Tibial nerve (tissue), 4 donors: ENCODE measurements at regions not wholly inside any gene's neighbourhood (a gene's known extent, or its start where the extent isn't known, plus 50 kb on each side); places are given as distances from the start of the nearest gene placed in this dataset.

Experiments used
- DNase-seq, 2 donors: peaks; one replicate each; pipeline ENCODE4 v3.0.0-alpha.2; 2019; ENCODE audit warnings: low spot score in 2 of 2
- H3K27ac ChIP-seq, 4 donors: fragments of 200-600 bp; sonication (generic) in 3 of 4; one replicate each; pipeline ENCODE4 v1.5.1; 2017 to 2019; ENCODE audit warnings: mild to moderate bottlenecking in 1 of 4
- H3K27me3 ChIP-seq, 2 donors: fragments of 200-600 bp; sonication (generic) in 1 of 2; one replicate each; pipeline versions ENCODE4 v1.5.1 to v1.6.0; 2017 to 2019
- H3K36me3 ChIP-seq, 3 donors: fragments of 200-600 bp; sonication (generic); one replicate each; pipeline ENCODE4 v1.5.1; 2018 to 2019
- H3K4me1 ChIP-seq, 4 donors: fragments of 200-600 bp; sonication (generic) in 3 of 4; one replicate each; pipeline ENCODE4 v1.5.1; 2017 to 2019
- H3K4me3 ChIP-seq, 4 donors: fragments of 200-600 bp; sonication (generic) in 3 of 4; one replicate each; pipeline ENCODE4 v1.5.1; 2017 to 2019; ENCODE audit warnings: mild to moderate bottlenecking in 1 of 4, moderate library complexity in 1 of 4
- H3K9me3 ChIP-seq, 4 donors: fragments of 200-600 bp; sonication (generic) in 3 of 4; one replicate each; pipeline ENCODE4 v1.5.1; 2017 to 2019
- EP300 ChIP-seq, 2 donors: sonication (generic); formaldehyde crosslinking; IDR thresholded peaks; one replicate each; pipeline ENCODE4 v1.6.1; 2017; ENCODE audit warnings: antibody characterized with exemption in 2 of 2, mild to moderate bottlenecking in 1 of 2
- POLR2A ChIP-seq, 2 donors: fragments of 450-650 bp; IDR thresholded peaks; one replicate each; pipeline ENCODE4 v1.6.1; 2017; ENCODE audit warnings: antibody characterized with exemption in 2 of 2, mild to moderate bottlenecking in 2 of 2, moderate library complexity in 2 of 2
- WGBS, 2 donors: methylation state at CpG; one replicate each; pipeline ENCODE4 v1.1.5; 2018; 5-methylcytosine and 5-hydroxymethylcytosine counted together
- TF ChIP-seq, protein P1 (sequence below), 5 experiments: fragments of 200-600 bp in 3 of 5; fragments of 450-650 bp in 2 of 5; sonication (generic) in 3 of 5; IDR thresholded peaks; one replicate each; pipeline ENCODE4 v1.5.1; 2016 to 2019; ENCODE audit warnings: antibody characterized with exemption in 5 of 5, mild to moderate bottlenecking in 3 of 5, moderate library complexity in 2 of 5

DNA sequence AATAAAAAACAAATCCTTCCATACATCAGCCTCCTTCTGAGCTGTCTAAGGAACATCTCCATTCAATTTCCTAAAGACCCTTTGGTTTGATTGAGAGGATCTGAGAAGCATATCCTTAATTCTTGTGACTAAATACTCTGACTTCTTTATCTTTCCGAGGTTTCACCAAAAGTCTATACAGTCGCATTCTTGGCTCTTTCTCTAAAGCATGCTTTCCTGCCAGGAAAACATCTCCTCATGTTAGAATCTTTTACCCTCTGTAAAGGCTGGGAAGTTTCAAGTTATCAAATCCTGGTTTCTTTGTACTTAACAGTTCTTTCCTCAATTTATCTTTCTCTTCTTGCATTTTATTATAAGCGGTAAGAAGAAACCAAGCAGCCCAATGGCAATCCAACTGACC is 630.4 kb downstream of the PTPRC start:
- Histone ChIP-seq H3K4me1 (peaks cover 0 to 14% (median 0%) of the 10 kb centered on the region in 4 donors), H3K36me3 (no peaks in the 10 kb centered on the region), H3K4me3 (no peak overlapping the region), H3K9me3 (no peaks in the 10 kb centered on the region), H3K27me3 (no peaks in the 10 kb centered on the region), H3K27ac (no peak overlapping the region)
- 90 to 93% methylated on average over 3 of the region's 3 CpGs for WGBS, 2 donors
- TF ChIP-seq, protein P1, sequence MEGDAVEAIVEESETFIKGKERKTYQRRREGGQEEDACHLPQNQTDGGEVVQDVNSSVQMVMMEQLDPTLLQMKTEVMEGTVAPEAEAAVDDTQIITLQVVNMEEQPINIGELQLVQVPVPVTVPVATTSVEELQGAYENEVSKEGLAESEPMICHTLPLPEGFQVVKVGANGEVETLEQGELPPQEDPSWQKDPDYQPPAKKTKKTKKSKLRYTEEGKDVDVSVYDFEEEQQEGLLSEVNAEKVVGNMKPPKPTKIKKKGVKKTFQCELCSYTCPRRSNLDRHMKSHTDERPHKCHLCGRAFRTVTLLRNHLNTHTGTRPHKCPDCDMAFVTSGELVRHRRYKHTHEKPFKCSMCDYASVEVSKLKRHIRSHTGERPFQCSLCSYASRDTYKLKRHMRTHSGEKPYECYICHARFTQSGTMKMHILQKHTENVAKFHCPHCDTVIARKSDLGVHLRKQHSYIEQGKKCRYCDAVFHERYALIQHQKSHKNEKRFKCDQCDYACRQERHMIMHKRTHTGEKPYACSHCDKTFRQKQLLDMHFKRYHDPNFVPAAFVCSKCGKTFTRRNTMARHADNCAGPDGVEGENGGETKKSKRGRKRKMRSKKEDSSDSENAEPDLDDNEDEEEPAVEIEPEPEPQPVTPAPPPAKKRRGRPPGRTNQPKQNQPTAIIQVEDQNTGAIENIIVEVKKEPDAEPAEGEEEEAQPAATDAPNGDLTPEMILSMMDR (IDR thresholded peaks at IDR 0.05) = no peak
- no peak for TF ChIP-seq EP300 (IDR thresholded peaks at IDR 0.05)
- no peak for TF ChIP-seq POLR2A (IDR thresholded peaks at IDR 0.05)
- DNase-seq = no peak

DNA sequence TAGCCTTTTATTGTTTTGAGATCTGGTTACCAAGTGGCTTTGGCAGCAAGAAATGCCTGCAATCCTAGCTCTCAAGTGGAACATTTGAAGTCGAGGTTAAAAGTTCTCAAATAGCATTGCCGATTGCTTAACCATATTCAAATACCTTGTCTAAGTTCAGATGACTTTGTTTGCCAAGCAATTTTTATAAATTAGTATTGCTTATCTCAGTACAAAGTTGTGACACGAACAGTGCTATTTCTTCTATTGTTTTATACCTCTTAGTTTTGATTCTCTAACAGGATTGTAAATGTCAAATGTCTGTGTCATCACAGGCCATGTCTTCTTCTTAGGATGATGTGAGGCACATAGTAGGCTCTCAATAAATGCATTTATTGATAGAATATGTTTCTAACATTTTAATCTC is 633.3 kb downstream of the PTPRC start:
- TF ChIP-seq POLR2A (IDR thresholded peaks at IDR 0.05) (no peak), EP300 (IDR thresholded peaks at IDR 0.05) (no peak)
- TF ChIP-seq, protein P1 (IDR thresholded peaks at IDR 0.05) = no peak
- Histone ChIP-seq H3K27ac (no peak overlapping the region), H3K27me3 (no peaks in the 10 kb centered on the region), H3K36me3 (no peaks in the 10 kb centered on the region), H3K4me1 (peaks cover 0 to 14% (median 0%) of the 10 kb centered on the region in 4 donors), H3K4me3 (no peak overlapping the region), H3K9me3 (no peaks in the 10 kb centered on the region)
- WGBS, 2 donors = 51 to 56% methylated on average over 3 of the region's 3 CpGs
- DNase-seq = no peak

DNA sequence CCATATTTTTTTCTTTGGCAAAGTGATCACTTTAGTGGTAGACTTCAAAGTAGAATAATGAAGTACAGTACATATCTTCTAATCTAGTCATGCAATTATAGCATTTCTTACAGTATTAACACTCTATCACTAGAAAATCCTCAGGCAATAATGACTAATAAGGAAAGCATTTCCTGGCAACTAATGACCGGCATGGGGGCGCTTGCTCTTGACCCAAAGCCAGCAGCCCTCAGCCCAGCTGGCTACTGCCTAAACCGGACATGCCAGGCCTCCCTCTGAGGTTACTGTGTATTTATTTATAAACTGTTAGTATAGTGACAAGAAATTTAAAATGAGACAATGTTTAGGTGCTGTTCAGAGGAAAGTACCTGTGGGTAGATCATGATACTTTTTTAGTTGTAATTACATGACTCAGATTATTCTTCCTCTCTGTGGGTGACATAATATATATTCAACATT is 633.8 kb downstream of the PTPRC start:
- DNase-seq = no peak
- TF ChIP-seq, protein P1 (IDR thresholded peaks at IDR 0.05) = no peak
- TF ChIP-seq EP300 (IDR thresholded peaks at IDR 0.05) (no peak), POLR2A (IDR thresholded peaks at IDR 0.05) (no peak)
- H3K27ac ChIP-seq = no peak overlapping the region
- peaks cover 0 to 14% (median 0%) of the 10 kb centered on the region in 4 donors for H3K4me1 ChIP-seq
- no peaks in the 10 kb centered on the region for H3K9me3 ChIP-seq
- no peak overlapping the region for H3K4me3 ChIP-seq
- WGBS, 2 donors = 6 to 15% methylated on average over 3 of the region's 3 CpGs
- H3K36me3 ChIP-seq = no peaks in the 10 kb centered on the region
- no peaks in the 10 kb centered on the region for H3K27me3 ChIP-seq

DNA sequence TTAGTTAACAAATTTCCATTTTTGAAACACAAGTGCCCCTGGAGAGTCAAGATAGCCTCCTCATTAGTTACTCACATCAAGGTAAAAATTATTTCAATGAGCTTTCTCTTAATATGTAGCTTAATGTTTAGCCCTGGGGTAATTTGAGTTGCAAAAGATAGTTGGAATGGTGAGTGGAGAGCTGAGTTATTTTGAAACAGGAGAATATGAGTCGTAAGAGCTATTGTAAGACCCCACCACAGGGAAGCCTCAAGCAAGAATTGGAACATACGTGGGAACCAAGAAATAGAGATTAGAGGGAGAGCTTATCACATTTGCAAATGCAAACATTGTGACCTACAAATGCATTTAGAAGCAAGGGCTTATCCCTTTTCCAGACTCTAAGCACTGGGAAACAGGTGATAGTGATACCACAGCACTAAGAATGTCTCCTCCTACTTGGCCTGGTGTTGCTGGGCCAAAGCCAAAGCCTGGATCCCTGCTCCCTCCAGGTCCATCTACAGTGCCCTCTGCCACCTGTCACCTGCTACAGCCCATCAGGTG is 635.1 kb downstream of the PTPRC start:
- H3K4me1 ChIP-seq = peaks cover 0 to 14% (median 0%) of the 10 kb centered on the region in 4 donors
- no peaks in the 10 kb centered on the region for H3K27me3 ChIP-seq
- 66 to 87% methylated on average over 2 of the region's 2 CpGs for WGBS, 2 donors
- no peak for DNase-seq
- H3K27ac ChIP-seq = no peak overlapping the region
- H3K9me3 ChIP-seq = no peaks in the 10 kb centered on the region
- no peak for TF ChIP-seq EP300 (IDR thresholded peaks at IDR 0.05)
- TF ChIP-seq POLR2A (IDR thresholded peaks at IDR 0.05) = no peak
- TF ChIP-seq, protein P1 (IDR thresholded peaks at IDR 0.05) = no peak
- H3K36me3 ChIP-seq = no peaks in the 10 kb centered on the region
- H3K4me3 ChIP-seq = no peak overlapping the region

DNA sequence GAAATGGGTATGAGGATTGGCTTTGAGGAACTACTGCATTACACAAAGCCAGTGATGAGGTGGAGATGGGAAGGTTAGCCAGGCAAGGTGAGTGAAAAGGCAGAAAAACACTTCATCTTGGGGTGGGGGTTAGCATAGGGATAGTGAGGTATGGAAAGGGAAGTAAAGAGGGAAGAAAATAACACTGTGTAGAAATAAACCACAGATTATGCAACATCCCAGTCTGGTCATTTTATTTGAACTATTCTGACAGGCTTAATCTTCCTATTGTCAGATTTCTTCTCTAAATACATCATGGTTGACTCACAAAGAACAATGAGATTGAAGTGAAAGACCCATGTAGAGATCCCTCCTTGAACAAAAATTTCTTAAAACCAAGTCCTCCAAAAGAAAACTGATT is 640.2 kb downstream of the PTPRC start:
- Histone ChIP-seq H3K4me3 (no peak overlapping the region), H3K27ac (no peak overlapping the region), H3K27me3 (no peaks in the 10 kb centered on the region), H3K9me3 (no peaks in the 10 kb centered on the region), H3K36me3 (no peaks in the 10 kb centered on the region), H3K4me1 (no peaks in the 10 kb centered on the region)
- TF ChIP-seq, protein P1 (IDR thresholded peaks at IDR 0.05) = no peak
- TF ChIP-seq EP300 (IDR thresholded peaks at IDR 0.05) (no peak), POLR2A (IDR thresholded peaks at IDR 0.05) (no peak)
- DNase-seq = no peak
